ENCODE measurements at regions not wholly inside any gene's neighbourhood (a gene's known extent, or its start where the extent isn't known, plus 50 kb on each side); places are given as distances from the start of the nearest gene placed in this dataset.

GRCh38 chrX:44400588-44400987, 57.1 kb upstream of the EFHC2 start:
- TF ChIP-seq CTCF (IDR thresholded peaks at IDR 0.05; ENCODE audit: low read depth, low read length, missing input control) (no peak), ZBTB33 (IDR thresholded peaks at IDR 0.05) (no peak), NR2F2 (IDR thresholded peaks at IDR 0.05) (no peak), TAF1 (conservative IDR thresholded peaks at IDR 0.05) (no peak), JUND (IDR thresholded peaks at IDR 0.05) (no peak), SP1 (IDR thresholded peaks at IDR 0.05) (no peak), RAD21 (IDR thresholded peaks at IDR 0.05) (no peak), RXRA (IDR thresholded peaks at IDR 0.05) (no peak), ATF3 (IDR thresholded peaks at IDR 0.05) (no peak)
